Keratinocyte (primary cell): ENCODE measurements at regions not wholly inside any gene's neighbourhood (a gene's known extent, or its start where the extent isn't known, plus 50 kb on each side); places are given as distances from the start of the nearest gene placed in this dataset.
A peak's percentile ranks its signal among the peaks of the same experiment; 100 is the strongest.

Source experiments
- DNase-seq: peaks from one replicate; pipeline ENCODE4 v3.0.0-alpha.2; 2011; ENCODE audit warnings: low read depth, missing footprints, low spot score
- FAIRE-seq: peaks from 2 replicates; lab custom pipeline; 2011; peaks lifted over from hg19 to GRCh38; lab: Jason Lieb, UNC
- H2AFZ ChIP-seq: 2 replicates; pipeline ENCODE4 v1.6.0; 2012; ENCODE audit warnings: low read length, control low read depth, inconsistent platforms; ENCODE audit not compliant: control insufficient read depth
- H3K27ac ChIP-seq: 2 replicates; pipeline ENCODE4 v1.5.1; 2011; ENCODE audit warnings: low read length; ENCODE audit not compliant: control insufficient read depth, insufficient read depth
- H3K27me3 ChIP-seq: 3 replicates; pipeline ENCODE4 v1.6.0; 2011; ENCODE audit warnings: low read length; ENCODE audit not compliant: control insufficient read depth, insufficient read depth; ENCODE audit errors: extremely low read depth
- H3K36me3 ChIP-seq, 2 experiments: 2 replicates in 1 of 2; 3 replicates in 1 of 2; pipeline ENCODE4 v1.5.1; 2011; ENCODE audit warnings: low read length in 2 of 2, mild to moderate bottlenecking in 1 of 2; ENCODE audit not compliant: control insufficient read depth in 2 of 2, insufficient read depth in 2 of 2; ENCODE audit errors: extremely low read depth in 1 of 2
- H3K4me1 ChIP-seq: 3 replicates; pipeline ENCODE4 v1.5.1; 2011; ENCODE audit warnings: low read length; ENCODE audit not compliant: control insufficient read depth, insufficient read depth; ENCODE audit errors: extremely low read depth
- H3K4me2 ChIP-seq: 3 replicates; pipeline ENCODE4 v1.6.0; 2011; ENCODE audit warnings: low read depth, low read length; ENCODE audit not compliant: control insufficient read depth, insufficient read depth; ENCODE audit errors: extremely low read depth
- H3K4me3 ChIP-seq, 3 experiments: fragments of 200-600 bp in 1 of 3; sonication (generic) in 1 of 3; 2 replicates in 2 of 3; 3 replicates in 1 of 3; pipeline ENCODE4 v1.5.1; 2011 to 2016; ENCODE audit warnings: low read length in 3 of 3, mild to moderate bottlenecking in 3 of 3, control low read depth in 2 of 3, inconsistent platforms in 1 of 3, low read depth in 1 of 3, mixed read lengths in 1 of 3, mixed run types in 1 of 3, moderate library complexity in 1 of 3; ENCODE audit not compliant: control insufficient read depth in 2 of 3, insufficient read depth in 2 of 3; ENCODE audit errors: extremely low read depth in 1 of 3
- H3K79me2 ChIP-seq: 2 replicates; pipeline ENCODE4 v1.6.0; 2012; ENCODE audit warnings: low read length; ENCODE audit not compliant: control insufficient read depth, insufficient read depth
- H3K9ac ChIP-seq: 3 replicates; pipeline ENCODE4 v1.6.0; 2011; ENCODE audit warnings: low read length; ENCODE audit not compliant: control insufficient read depth, insufficient read depth; ENCODE audit errors: extremely low read depth
- H3K9me1 ChIP-seq: 3 replicates; pipeline ENCODE4 v1.6.0; 2011; ENCODE audit warnings: low read length; ENCODE audit not compliant: control insufficient read depth, insufficient read depth; ENCODE audit errors: extremely low read depth
- H3K9me3 ChIP-seq: 2 replicates; pipeline ENCODE4 v1.5.1; 2012; ENCODE audit warnings: low read depth, low read length; ENCODE audit not compliant: control insufficient read depth
- H4K20me1 ChIP-seq: 3 replicates; pipeline ENCODE4 v1.6.0; 2011; ENCODE audit warnings: low read length; ENCODE audit not compliant: control insufficient read depth, insufficient read depth; ENCODE audit errors: extremely low read depth
- EZH2 ChIP-seq: IDR thresholded peaks from one replicate; pipeline ENCODE4 v1.6.1; 2012; ENCODE audit warnings: inconsistent platforms, mild to moderate bottlenecking, low read length, moderate library complexity
- dilution Hi-C: fragments of 300-500 bp; cut with MboI; formaldehyde crosslinking; loops from one replicate; pipeline ENCODE4 v1.7.0; 2020; ENCODE audit warnings: low sequenced_read_pairs; ENCODE audit not compliant: extremely low pct_ligation_motif_present
- TF ChIP-seq, protein P1 (sequence below), 3 experiments: IDR thresholded peaks in 1 of 3; conservative IDR thresholded peaks in 1 of 3; optimal IDR thresholded peaks in 1 of 3; 2 replicates in 2 of 3; 3 replicates in 1 of 3; pipeline versions ENCODE3 to v1.5.1; 2011; ENCODE audit warnings: low read length in 3 of 3, mild to moderate bottlenecking in 3 of 3, moderate library complexity in 2 of 3, control low read depth in 1 of 3, inconsistent platforms in 1 of 3; ENCODE audit not compliant: insufficient read depth in 2 of 3; ENCODE audit errors: extremely low read depth in 1 of 3

DNA sequence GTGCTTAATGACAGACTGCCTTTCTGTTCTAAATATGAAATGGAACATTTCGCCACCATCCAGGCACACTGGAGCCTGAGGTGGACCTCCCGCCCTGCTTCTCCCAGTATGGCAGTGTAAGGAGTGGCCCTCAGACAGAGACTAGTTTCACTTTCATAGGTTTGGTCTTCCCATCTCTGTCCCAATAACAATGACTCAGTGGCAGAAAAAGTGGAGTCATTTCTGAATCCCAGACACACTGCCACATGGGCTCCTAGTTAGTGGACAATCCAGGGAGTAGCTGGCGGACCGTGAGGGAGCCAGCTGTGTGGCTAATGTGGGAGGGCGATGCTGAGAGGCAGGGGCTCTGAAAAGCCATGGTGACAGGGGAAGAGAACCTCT is 95.6 kb upstream of the TSPAN2 start:
- no peak overlapping the region for H3K27ac ChIP-seq
- no peaks in the 10 kb centered on the region for H3K36me3 ChIP-seq
- no peak overlapping the region for H3K4me2 ChIP-seq
- no peaks in the 10 kb centered on the region for H4K20me1 ChIP-seq
- H3K4me3 ChIP-seq, result no peak overlapping the region
- no peaks in the 10 kb centered on the region for H3K9me3 ChIP-seq
- H3K9ac ChIP-seq, result no peak overlapping the region
- peak overlapping the region; percentile 6 for H2AFZ ChIP-seq
- H3K4me1 ChIP-seq, result peaks cover 20% of the 10 kb centered on the region
- no peaks in the 10 kb centered on the region for H3K9me1 ChIP-seq
- no peaks in the 10 kb centered on the region for H3K27me3 ChIP-seq
- TF ChIP-seq EZH2, result no peak
- TF ChIP-seq, protein P1, sequence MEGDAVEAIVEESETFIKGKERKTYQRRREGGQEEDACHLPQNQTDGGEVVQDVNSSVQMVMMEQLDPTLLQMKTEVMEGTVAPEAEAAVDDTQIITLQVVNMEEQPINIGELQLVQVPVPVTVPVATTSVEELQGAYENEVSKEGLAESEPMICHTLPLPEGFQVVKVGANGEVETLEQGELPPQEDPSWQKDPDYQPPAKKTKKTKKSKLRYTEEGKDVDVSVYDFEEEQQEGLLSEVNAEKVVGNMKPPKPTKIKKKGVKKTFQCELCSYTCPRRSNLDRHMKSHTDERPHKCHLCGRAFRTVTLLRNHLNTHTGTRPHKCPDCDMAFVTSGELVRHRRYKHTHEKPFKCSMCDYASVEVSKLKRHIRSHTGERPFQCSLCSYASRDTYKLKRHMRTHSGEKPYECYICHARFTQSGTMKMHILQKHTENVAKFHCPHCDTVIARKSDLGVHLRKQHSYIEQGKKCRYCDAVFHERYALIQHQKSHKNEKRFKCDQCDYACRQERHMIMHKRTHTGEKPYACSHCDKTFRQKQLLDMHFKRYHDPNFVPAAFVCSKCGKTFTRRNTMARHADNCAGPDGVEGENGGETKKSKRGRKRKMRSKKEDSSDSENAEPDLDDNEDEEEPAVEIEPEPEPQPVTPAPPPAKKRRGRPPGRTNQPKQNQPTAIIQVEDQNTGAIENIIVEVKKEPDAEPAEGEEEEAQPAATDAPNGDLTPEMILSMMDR (optimal IDR thresholded peaks at IDR 0.05 in 1 of 3, IDR thresholded peaks at IDR 0.05 in 1 of 3, conservative IDR thresholded peaks at IDR 0.05 in 1 of 3; ENCODE audit: extremely low read depth in 1 of 3, insufficient read depth in 2 of 3, low read length in 3 of 3), result no peak
- dilution Hi-C loops, result no loop called here
- FAIRE-seq (no peak), DNase-seq (no peak)
- no peaks in the 10 kb centered on the region for H3K79me2 ChIP-seq

DNA sequence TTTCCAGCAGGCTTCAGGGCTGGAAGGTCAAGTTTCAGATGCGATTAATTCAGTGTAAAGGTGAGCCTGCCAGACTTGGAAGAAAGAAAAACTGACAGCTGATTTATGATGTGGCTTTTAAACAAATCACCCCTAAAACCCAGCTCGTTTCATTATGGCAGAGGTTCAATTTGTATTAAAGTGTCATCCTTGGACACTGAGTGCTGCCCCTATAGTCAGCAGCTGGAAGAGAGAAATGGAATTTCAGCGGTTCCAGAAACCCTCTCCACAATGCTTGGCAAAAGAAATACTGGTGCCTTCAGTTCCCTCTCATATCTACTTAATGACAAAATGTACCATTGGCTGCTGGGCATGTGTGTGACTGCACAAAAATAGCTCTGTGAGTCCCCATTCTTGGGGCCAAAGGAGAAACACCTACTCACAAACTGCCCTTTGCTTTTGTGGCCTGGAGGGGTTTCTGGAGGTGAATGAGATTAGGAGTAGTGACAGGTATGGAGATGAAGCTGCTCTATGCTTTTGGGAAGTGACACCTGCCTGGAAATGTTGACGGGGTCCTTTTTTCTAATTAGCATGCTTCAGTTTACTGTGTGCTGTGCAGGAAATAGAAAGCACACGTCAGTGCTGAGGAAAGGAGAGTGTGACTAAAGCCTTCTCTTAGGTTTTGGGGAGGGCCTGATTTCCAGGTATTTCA is 95.1 kb upstream of the TSPAN2 start:
- TF ChIP-seq EZH2, result no peak
- TF ChIP-seq, protein P1 (optimal IDR thresholded peaks at IDR 0.05 in 1 of 3, IDR thresholded peaks at IDR 0.05 in 1 of 3, conservative IDR thresholded peaks at IDR 0.05 in 1 of 3; ENCODE audit: extremely low read depth in 1 of 3, insufficient read depth in 2 of 3, low read length in 3 of 3), result no peak
- no peaks in the 10 kb centered on the region for H4K20me1 ChIP-seq
- dilution Hi-C loops, result no loop called here
- H3K4me1 ChIP-seq, result peaks cover 18% of the 10 kb centered on the region
- no peaks in the 10 kb centered on the region for H3K27me3 ChIP-seq
- FAIRE-seq (no peak), DNase-seq (no peak)
- no peaks in the 10 kb centered on the region for H3K79me2 ChIP-seq
- no peak overlapping the region for H3K4me2 ChIP-seq
- H3K36me3 ChIP-seq, result no peaks in the 10 kb centered on the region
- no peak overlapping the region for H3K4me3 ChIP-seq
- no peak overlapping the region for H3K27ac ChIP-seq
- H3K9me3 ChIP-seq, result no peaks in the 10 kb centered on the region
- no peaks in the 10 kb centered on the region for H3K9me1 ChIP-seq
- H3K9ac ChIP-seq, result no peak overlapping the region
- peak overlapping the region; percentile 6 for H2AFZ ChIP-seq
